ENCODE measurements at regions not wholly inside any gene's neighbourhood (a gene's known extent, or its start where the extent isn't known, plus 50 kb on each side); places are given as distances from the start of the nearest gene placed in this dataset.
A peak's percentile ranks its signal among the peaks of the same experiment; 100 is the strongest.
"Not testable (repeated sequence)": the region's sequence is repeated elsewhere in the genome, so short reads cannot be mapped to it uniquely, and the experiment has no call there.

DNA sequence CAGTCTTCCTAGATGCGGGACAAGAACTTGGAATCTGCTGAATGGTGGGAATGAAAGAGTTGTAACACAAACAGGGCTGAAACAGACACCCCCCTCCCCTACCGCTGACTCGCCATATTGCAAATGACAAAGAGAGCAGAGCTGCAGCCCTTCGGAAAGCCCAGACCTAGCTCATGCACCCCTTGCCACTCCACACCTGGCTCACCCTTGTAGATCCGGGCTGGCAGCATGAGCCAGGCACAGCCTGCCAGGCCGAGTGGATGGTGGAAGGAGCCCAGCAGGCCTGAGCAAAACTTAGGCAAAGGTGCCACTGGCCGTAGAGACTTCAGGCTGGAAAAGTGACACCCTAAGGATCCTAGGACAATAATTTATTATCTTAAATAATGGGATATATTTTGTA is 237.4 kb upstream of the SEMA3D start:
- no peak for DNase-seq (ENCODE audit: low read depth)

DNA sequence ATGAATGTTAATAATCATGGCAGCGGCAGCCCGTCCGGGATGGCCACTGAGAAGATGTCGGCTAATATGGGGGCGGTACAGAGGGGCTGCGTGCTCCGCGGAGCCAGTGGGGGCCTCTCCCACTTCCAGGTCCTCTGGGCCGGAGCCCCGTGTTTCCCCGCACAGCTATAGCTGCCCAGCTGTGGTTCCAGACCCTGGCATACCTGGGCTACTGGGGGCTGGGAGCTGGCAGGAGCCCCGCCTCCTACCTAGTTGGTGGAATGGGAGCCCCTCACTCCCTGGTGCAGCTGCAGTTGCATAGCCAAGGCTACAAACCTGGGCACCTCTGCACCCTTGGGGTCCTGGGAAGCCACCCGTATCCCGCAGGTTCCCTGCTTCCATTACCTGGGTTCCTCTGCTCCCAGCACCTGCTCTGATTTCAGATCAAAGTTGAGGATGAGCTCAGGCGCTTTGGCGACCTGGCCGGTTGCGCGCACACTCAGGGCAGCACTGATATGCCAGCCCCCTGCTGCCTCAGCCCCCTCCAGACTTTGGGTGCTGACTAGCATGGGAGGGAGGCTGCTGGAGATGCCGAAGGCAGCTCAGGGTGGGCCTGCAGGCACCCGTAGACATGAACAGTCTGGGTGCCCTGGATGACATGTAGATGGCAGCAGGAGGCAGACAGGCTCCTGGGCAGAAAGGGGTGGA is 236.5 kb upstream of the SEMA3D start:
- no peak for DNase-seq (ENCODE audit: low read depth)

DNA sequence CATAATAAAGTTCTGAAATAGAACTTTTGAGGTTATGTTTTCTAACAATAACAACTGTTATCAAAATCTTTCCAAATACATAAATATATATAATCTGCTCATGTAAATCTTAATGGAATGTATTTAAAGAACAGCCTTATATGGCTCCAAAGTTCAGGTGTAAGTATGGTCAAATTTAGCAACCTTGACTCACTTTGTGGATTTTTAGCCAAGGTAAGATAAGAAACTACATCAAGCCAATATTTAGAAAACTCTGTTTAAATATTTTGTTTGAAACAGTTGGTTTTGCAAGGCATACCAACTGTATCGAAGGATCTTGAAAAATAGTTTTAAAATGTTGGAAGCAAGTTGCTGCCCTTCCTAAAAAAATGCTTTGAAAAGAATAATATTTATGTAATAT is 228.9 kb upstream of the SEMA3D start:
- DNase-seq (ENCODE audit: low read depth) = no peak

DNA sequence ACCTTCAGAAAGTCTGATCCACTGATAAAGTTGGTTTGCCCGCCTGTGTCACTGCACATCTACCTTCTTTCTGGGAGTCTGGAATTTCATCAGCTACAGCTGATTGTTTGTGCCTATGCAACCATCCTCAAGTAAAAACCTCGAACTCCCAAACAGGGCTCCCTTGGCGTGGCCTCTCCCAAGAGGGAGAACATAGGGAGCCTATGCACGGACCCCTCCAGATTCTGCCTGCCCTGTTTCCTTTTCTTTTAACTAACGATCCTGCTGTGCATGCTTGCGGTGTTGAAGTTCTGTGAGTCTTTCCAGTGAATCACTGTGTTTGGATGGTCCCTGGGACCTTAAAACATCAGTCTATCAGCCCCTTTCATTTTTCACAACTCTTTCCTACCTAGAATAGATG is 226.9 kb upstream of the SEMA3D start:
- no peak for DNase-seq (ENCODE audit: low read depth)

- no peak for DNase-seq (ENCODE audit: low read depth)
Measured at GRCh38 chr7:85412912-85413311, 226.1 kb upstream of the SEMA3D start.

DNA sequence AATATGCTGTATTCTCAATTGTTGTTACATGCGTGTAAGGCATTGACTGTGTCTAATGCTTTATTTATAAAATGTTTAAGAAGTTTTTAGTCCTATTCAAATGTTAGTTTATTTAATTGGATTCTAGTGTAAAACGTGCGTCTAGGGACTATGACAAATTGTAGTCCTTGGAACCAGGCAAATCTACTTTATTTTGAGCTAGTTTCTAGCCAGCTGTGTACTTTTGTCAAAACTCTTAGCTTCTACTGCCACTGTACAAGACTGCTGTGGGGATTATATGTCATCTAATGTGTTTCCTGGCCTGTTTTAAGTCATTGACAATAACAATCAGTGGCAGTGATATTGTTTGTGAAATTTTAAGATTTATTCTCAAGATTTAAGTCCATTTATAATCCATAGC is 220.5 kb upstream of the SEMA3D start:
- DNase-seq (ENCODE audit: low read depth) = no peak

DNA sequence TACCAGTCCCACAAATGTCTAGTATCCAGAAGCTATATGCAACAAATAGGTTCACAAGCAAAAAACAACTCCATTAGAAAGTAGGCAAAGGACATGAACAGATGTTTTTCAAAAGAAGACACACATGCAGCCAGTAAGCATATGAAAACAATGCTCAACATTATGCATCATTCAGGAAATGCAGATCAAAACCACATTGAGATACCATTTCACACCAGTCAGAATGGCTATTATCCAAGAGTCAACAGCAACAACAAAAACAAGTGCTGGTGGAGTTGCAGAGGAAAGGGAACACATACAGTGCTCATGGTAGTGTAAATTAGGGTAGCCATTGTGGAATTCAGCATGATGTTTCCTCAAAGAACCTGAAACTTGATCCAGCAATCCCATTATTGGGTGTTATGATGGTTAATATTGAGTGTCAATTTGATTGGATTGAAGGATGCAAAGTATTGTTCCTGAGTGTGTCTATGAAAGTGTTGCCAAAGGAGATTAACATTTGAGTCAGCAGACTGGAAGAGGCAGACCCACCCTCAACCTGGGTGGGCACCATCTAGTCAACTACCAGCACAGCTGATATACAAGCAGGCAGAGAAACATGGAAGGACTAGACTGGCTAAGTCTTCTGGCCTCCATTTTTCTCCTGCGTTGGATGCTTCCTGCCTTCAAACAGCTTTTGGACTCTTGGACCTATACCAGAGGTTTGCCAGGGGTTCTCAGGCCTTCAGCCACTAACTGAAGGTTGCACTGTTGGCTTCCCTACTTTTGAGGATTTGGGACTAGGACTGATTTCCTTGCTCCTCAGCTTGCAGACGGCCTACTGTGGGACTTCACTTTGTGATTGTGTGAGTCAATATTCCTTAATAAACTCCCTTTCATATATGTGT is 218.4 kb upstream of the SEMA3D start:
- peak; percentile 57 for DNase-seq (ENCODE audit: low read depth)

GRCh38 chr7:85396676-85397075 is 209.8 kb upstream of the SEMA3D start:
- DNase-seq (ENCODE audit: low read depth) = no peak

DNA sequence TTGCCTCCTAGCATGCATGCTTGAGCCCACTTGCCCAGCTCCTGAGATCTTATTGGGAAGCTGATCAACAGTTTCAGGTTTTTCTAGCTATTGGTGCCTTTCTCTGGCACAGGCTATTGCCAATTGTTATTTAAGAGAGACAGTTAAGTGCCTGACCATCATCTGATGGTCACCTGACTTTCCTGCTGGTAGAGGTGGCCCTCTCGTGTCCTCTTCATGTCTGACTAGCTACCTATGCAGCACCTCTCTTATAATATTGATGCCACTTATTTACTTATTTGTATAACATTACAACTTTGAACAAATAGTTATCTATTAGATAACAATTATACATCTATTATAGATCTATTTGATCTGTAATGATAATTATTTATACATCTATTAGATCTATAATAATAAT is 205.9 kb upstream of the SEMA3D start:
- DNase-seq (ENCODE audit: low read depth) = no peak

- DNase-seq (ENCODE audit: low read depth) = no peak
Measured at GRCh38 chr7:85392326-85392725, 205.5 kb upstream of the SEMA3D start.

- DNase-seq (ENCODE audit: low read depth) = no peak
Measured at GRCh38 chr7:85386460-85386859, 199.6 kb upstream of the SEMA3D start.

DNA sequence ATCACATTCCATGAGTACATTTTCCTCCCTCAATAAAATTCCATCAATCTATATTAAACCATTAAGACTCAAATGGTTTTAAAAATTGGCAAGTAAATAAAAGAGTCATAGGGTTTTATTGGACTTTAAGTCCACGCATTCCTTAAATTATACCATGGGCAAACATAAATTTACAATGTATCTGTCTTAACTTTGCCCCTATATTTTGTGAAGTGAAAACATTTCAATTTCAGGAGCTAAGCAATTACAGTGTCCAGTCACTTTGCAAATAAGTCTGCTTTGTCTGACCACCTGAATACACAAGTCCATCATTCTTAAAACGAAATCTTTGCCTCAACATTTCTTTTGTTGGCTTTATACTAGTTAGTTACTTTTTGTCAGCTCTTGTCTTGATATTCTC is 197.5 kb upstream of the SEMA3D start:
- DNase-seq (ENCODE audit: low read depth) = no peak

GRCh38 chr7:85381212-85381611 is 194.4 kb upstream of the SEMA3D start:
- no peak for DNase-seq (ENCODE audit: low read depth)

DNA sequence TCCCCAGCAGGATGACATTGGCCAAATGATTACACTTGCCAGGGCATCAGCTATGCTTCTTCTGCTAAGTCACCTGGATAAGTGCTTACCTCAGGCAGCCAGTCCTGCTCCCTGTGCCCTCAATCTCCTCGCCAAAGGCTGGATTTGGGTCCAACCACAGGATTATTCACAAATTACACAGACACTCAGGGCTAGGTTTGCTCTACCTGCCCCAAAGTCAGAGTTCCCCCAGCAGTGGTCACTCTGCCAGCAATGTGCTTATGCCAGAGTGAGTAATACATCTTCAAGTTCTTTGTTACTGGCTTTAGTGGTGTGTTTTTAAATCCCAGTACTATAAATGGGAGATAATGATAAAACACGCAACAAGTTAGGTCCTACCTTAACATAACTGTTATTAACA is 189.7 kb upstream of the SEMA3D start:
- DNase-seq (ENCODE audit: low read depth) = no peak

GRCh38 chr7:85356916-85357315 is 170.1 kb upstream of the SEMA3D start:
- DNase-seq (ENCODE audit: low read depth) = no peak

DNA sequence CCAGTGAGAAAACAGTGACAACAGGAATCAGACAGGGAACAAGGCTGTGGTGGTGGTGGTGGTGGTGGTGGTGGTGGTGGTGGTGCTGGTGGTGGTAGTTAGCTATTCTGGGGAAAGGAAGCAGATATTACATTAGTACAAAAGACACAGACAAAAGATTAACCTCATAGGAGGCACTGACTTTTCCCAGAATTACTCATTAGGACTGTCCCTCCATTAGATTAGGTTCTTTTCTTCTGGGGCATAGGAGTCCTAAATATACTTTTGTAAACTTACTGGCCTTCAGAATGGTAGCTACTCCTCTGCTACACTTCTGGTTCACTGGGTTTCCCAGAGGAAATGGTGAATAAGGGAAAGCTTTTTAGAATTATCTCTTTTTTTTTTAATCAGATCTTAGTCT is 156.6 kb upstream of the SEMA3D start:
- DNase-seq (ENCODE audit: low read depth) = no peak

DNA sequence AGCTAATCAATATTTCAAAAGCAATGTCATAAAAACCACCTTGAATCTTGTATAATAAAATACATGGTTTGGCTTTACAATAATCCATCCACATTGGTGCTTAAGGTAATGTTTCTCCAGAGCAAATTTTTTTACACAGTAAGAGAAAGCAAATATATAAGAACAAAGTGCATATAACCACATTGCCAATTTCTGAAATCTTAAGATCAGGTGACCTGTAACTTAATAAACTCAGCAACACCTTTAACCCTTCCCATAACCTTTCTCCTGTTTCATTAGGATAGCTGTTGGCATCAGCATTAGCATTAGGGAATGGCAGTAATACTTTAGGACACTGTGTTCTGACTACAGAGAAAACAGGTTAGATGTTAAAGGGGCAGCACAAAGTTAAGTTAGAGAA is 155.9 kb upstream of the SEMA3D start:
- DNase-seq (ENCODE audit: low read depth) = no peak

DNA sequence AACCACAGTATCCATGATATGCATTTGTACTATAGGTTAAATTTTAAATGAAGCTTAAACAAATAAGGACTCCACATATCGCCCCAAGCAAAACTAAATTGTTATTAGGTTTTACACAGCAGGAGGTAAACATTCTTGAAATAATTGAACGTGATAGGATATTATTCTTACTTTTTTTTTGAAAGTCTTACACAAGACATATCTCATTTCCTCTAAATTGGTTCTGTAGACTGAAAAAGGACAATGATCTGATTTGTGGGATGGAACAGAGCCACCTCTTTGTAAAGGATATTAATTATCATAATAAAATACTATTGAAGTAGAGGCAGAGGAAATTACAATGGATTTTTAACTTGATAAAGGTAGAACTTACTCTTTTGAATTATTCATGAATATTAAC is 155.1 kb upstream of the SEMA3D start:
- DNase-seq (ENCODE audit: low read depth) = peak; percentile 3

- DNase-seq (ENCODE audit: low read depth) = peak; percentile 33
Measured at GRCh38 chr7:85341121-85341520, 154.3 kb upstream of the SEMA3D start.

DNA sequence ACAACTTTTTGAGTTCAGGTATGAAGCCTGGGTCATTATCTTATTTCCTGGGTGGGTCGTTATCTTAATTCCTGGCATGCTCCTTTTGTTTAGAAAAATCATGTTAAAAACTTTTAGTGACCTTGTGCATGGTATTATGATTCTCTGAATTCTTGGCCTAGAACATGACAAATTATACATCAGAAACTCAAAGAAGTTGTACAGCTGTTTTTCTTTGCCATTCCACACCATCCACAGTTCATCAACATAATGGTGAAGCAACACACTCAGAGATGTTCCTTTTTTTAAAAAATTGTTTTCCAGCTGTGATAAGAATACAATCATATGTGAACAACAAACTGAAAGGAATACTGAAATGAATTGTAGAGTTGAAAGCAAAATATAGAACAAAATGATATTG is 149.2 kb upstream of the SEMA3D start:
- DNase-seq (ENCODE audit: low read depth) = no peak

GRCh38 chr7:85335113-85335512 is 148.3 kb upstream of the SEMA3D start:
- DNase-seq (ENCODE audit: low read depth) = not testable (repeated sequence)

GRCh38 chr7:85328456-85328998 is 141.7 kb upstream of the SEMA3D start:
- peak; percentile 21 for DNase-seq (ENCODE audit: low read depth)

- no peak for DNase-seq (ENCODE audit: low read depth)
Measured at GRCh38 chr7:85324145-85324799, 137.4 kb upstream of the SEMA3D start.

All from fibroblast of gingiva (primary cell).